ENCODE measurements at regions not wholly inside any gene's neighbourhood (a gene's known extent, or its start where the extent isn't known, plus 50 kb on each side); places are given as distances from the start of the nearest gene placed in this dataset.

- in situ Hi-C loops (cut with MboI; ENCODE audit: low sequenced_read_pairs), result no loop called here
- Histone ChIP-seq H2BK15ac (ENCODE audit: low read depth, low read length) (no peak overlapping the region), H3K9me1 (ENCODE audit: insufficient read depth, low read length) (no peaks in the 10 kb centered on the region), H2BK120ac (ENCODE audit: low read depth, low read length) (no peak overlapping the region), H3K27me3 (ENCODE audit: control insufficient read depth, insufficient read depth, low read length) (peaks cover 5% of the 10 kb centered on the region), H3K14ac (replicated peaks; ENCODE audit: low read depth, low read length) (no peak overlapping the region), H3K56ac (ENCODE audit: extremely low read depth, insufficient read depth, low read length) (no peak overlapping the region), H3K23ac (ENCODE audit: low read depth, low read length) (no peak overlapping the region), H4K5ac (ENCODE audit: low read depth, low read length) (no peak overlapping the region), H4K8ac (ENCODE audit: low read depth in 2 of 2, low read length in 2 of 2) (no peak overlapping the region), H3K4me1 (ENCODE audit: control insufficient read depth, insufficient read depth, low read length) (no peaks in the 10 kb centered on the region), H3K4me2 (ENCODE audit: low read depth, low read length) (peak overlapping the region; percentile 69; the same call in 1 of the 2 replicates), H3K79me1 (ENCODE audit: low read depth in 1 of 2, low read length in 2 of 2) (no peaks in the 10 kb centered on the region), H2AK5ac (ENCODE audit: low read depth, low read length) (no peak overlapping the region), H2BK5ac (ENCODE audit: low read depth, low read length, poor library complexity, severe bottlenecking) (no peak overlapping the region), H3K27ac (ENCODE audit: insufficient read depth, low read length) (no peak overlapping the region), H2BK20ac (ENCODE audit: low read depth, low read length) (no peak overlapping the region), H3K9me3 (ENCODE audit: control insufficient read depth, insufficient read depth, low read length) (no peaks in the 10 kb centered on the region), H3K4ac (ENCODE audit: low read depth, low read length) (no peak overlapping the region), H2AFZ (replicated peaks; ENCODE audit: low read length, poor library complexity) (peak overlapping the region; percentile 80), H3K36me3 (ENCODE audit: control insufficient read depth, insufficient read depth, low read length) (no peaks in the 10 kb centered on the region), H4K20me1 (ENCODE audit: insufficient read depth, low read length) (no peaks in the 10 kb centered on the region), H3K9ac (ENCODE audit: low read depth, low read length) (no peak overlapping the region), H2AK9ac (replicated peaks; ENCODE audit: low read depth, low read length, poor library complexity) (no peak overlapping the region), H3K18ac (ENCODE audit: low read depth, low read length) (no peak overlapping the region), H4K91ac (ENCODE audit: insufficient read depth, low read depth, low read length) (no peak overlapping the region), H3K4me3 (ENCODE audit: insufficient read depth, low read depth, low read length) (peak overlapping the region; percentile 33)
- ATAC-seq (ENCODE audit: low read depth) (peak; percentile 99), DNase-seq (peak; percentile 47)
- ChIA-PET CTCF (interaction anchor here (0.7 to 0.8 kb wide), 4 partner anchors 8 to 207 kb away, joined by 3 to 5 read pairs (median 3); no protein-coding TSS in a partner anchor), POLR2A (ENCODE audit: unreplicated experiment) (no interaction called here)
- TF ChIP-seq MAZ (IDR thresholded peaks at IDR 0.05; ENCODE audit: borderline replicate concordance, low read depth, low read length) (no peak), SMC3 (IDR thresholded peaks at IDR 0.05; ENCODE audit: low read depth, low read length) (peak; percentile 59), CTCF (conservative IDR thresholded peaks at IDR 0.05; ENCODE audit: low read depth, low read length) (peak; percentile 97), POLR2A (IDR thresholded peaks at IDR 0.05; ENCODE audit: low read depth, low read length) (no peak), NFE2L2 (IDR thresholded peaks at IDR 0.05; ENCODE audit: low read depth, low read length) (no peak), RAD21 (IDR thresholded peaks at IDR 0.05; ENCODE audit: low read length) (peak; percentile 62)
- intact Hi-C loops (cut with micrococcal nuclease), result loop anchor here (1.0 to 2.0 kb wide), 3 partner anchors 37 to 316 kb away; no protein-coding TSS in a partner anchor
- dilution Hi-C loops (cut with HindIII; ENCODE audit: low sequenced_read_pairs, unreplicated experiment), result no loop called here
- BruUV-seq (replicated peaks), result no TSS peak
- 84% methylated on average over 3 of the region's 34 CpGs; no CpG with 5 or more reads in 1 of the 2 experiments for WGBS, 2 experiments (ENCODE audit: extremely low coverage in 2 of 2, insufficient read length in 1 of 2)
These were observed 146.8 kb downstream of the SH3BGRL2 start for GRCh38 chr6:79777713-79778579.
